Left ventricle myocardium inferior (tissue), 1 donor: ENCODE measurements at regions not wholly inside any gene's neighbourhood (a gene's known extent, or its start where the extent isn't known, plus 50 kb on each side); places are given as distances from the start of the nearest gene placed in this dataset.

Experiments
- DNase-seq: peaks from one replicate; pipeline ENCODE4 v3.0.0-alpha.2; 2020
- H3K27ac ChIP-seq: fragments of 200-600 bp; replicated peaks from 2 replicates; pipeline ENCODE4 v1.8.0; 2021
- H3K27me3 ChIP-seq: fragments of 200-600 bp; 2 replicates; pipeline ENCODE4 v1.8.0; 2021; ENCODE audit warnings: low read depth
- H3K36me3 ChIP-seq: fragments of 200-600 bp; 2 replicates; pipeline ENCODE4 v1.8.0; 2021
- H3K4me1 ChIP-seq: fragments of 200-600 bp; 2 replicates; pipeline ENCODE4 v1.8.0; 2021
- H3K4me3 ChIP-seq: fragments of 200-600 bp; 2 replicates; pipeline ENCODE4 v1.8.0; 2021; ENCODE audit warnings: mild to moderate bottlenecking, moderate library complexity
- H3K9me3 ChIP-seq: fragments of 200-600 bp; replicated peaks from 2 replicates; pipeline ENCODE4 v1.8.0; 2021
- intact Hi-C: fragments of 100-400 bp; cut with micrococcal nuclease; formaldehyde crosslinking; loops from one replicate; pipeline ENCODE4 v1.11.0; 2022
- TF ChIP-seq, protein P1 (sequence below): fragments of 200-600 bp; IDR thresholded peaks from 2 replicates; pipeline ENCODE4 v1.8.0; 2021; ENCODE audit warnings: antibody characterized with exemption, mild to moderate bottlenecking, borderline replicate concordance
- donor health status: DM: no; HTN: yes; CAD: no; lungs with severe emphysema.

GRCh38 chr1:65670518-65670917 is 122.2 kb upstream of the PDE4B start:
- H3K36me3 ChIP-seq, result no peaks in the 10 kb centered on the region
- intact Hi-C loops, result no loop called here
- H3K27ac ChIP-seq, result no peak overlapping the region
- TF ChIP-seq, protein P1, sequence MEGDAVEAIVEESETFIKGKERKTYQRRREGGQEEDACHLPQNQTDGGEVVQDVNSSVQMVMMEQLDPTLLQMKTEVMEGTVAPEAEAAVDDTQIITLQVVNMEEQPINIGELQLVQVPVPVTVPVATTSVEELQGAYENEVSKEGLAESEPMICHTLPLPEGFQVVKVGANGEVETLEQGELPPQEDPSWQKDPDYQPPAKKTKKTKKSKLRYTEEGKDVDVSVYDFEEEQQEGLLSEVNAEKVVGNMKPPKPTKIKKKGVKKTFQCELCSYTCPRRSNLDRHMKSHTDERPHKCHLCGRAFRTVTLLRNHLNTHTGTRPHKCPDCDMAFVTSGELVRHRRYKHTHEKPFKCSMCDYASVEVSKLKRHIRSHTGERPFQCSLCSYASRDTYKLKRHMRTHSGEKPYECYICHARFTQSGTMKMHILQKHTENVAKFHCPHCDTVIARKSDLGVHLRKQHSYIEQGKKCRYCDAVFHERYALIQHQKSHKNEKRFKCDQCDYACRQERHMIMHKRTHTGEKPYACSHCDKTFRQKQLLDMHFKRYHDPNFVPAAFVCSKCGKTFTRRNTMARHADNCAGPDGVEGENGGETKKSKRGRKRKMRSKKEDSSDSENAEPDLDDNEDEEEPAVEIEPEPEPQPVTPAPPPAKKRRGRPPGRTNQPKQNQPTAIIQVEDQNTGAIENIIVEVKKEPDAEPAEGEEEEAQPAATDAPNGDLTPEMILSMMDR, result no peak
- peaks cover 21% of the 10 kb centered on the region for H3K9me3 ChIP-seq
- peaks cover 10% of the 10 kb centered on the region for H3K27me3 ChIP-seq
- no peak for DNase-seq
- no peaks in the 10 kb centered on the region for H3K4me1 ChIP-seq
- no peak overlapping the region for H3K4me3 ChIP-seq

GRCh38 chr1:65674522-65674921 is 118.2 kb upstream of the PDE4B start:
- H3K4me1 ChIP-seq, result no peaks in the 10 kb centered on the region
- H3K36me3 ChIP-seq, result no peaks in the 10 kb centered on the region
- intact Hi-C loops, result no loop called here
- TF ChIP-seq, protein P1, result no peak
- no peak overlapping the region for H3K4me3 ChIP-seq
- H3K9me3 ChIP-seq, result peaks cover 7% of the 10 kb centered on the region
- no peak for DNase-seq
- no peak overlapping the region for H3K27ac ChIP-seq
- H3K27me3 ChIP-seq, result no peaks in the 10 kb centered on the region

DNA sequence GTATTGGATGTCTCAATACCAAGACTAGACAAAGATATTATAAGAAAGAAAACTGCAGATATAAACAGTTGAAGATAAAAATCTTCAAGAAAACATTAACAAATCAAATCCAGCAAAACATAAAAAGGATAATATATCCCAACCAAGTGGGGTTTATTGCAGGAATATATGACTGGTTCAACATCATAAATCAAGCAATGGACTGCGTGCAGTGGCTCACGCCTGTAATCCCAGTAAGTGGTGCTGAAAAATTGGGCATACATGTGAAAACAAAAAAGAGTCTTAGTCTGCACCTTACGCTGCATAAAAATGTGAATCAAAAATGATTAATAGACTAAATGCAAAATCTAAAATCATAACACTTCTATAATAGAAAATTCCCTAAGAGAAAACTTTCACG is 112.9 kb upstream of the PDE4B start:
- intact Hi-C loops, result no loop called here
- H3K4me3 ChIP-seq, result no peak overlapping the region
- no peaks in the 10 kb centered on the region for H3K27me3 ChIP-seq
- no peak overlapping the region for H3K27ac ChIP-seq
- H3K36me3 ChIP-seq, result no peaks in the 10 kb centered on the region
- TF ChIP-seq, protein P1, result no peak
- no peaks in the 10 kb centered on the region for H3K9me3 ChIP-seq
- H3K4me1 ChIP-seq, result no peaks in the 10 kb centered on the region
- DNase-seq, result no peak

DNA sequence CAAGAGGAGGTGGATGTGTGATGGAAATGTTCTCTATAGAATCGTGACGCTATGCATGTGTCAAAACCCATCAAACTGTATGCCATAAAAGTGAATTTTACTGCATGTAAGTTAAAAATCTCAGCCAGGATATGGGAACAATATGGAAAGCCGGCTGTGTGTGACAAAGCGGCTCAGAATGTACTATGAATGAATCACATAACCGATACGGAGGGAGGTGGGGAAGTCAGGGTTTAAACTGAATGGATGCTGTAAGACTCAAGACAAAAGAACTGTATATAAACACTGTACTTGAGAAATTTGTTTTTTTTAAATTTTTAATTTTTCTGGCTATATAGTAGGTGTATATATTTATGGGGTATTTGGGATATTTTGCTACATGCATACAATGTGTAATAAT is 111.6 kb upstream of the PDE4B start:
- H3K4me1 ChIP-seq, result no peaks in the 10 kb centered on the region
- intact Hi-C loops, result no loop called here
- H3K27ac ChIP-seq, result no peak overlapping the region
- H3K27me3 ChIP-seq, result peaks cover 8% of the 10 kb centered on the region
- H3K36me3 ChIP-seq, result no peaks in the 10 kb centered on the region
- TF ChIP-seq, protein P1, result no peak
- no peaks in the 10 kb centered on the region for H3K9me3 ChIP-seq
- no peak for DNase-seq
- no peak overlapping the region for H3K4me3 ChIP-seq

DNA sequence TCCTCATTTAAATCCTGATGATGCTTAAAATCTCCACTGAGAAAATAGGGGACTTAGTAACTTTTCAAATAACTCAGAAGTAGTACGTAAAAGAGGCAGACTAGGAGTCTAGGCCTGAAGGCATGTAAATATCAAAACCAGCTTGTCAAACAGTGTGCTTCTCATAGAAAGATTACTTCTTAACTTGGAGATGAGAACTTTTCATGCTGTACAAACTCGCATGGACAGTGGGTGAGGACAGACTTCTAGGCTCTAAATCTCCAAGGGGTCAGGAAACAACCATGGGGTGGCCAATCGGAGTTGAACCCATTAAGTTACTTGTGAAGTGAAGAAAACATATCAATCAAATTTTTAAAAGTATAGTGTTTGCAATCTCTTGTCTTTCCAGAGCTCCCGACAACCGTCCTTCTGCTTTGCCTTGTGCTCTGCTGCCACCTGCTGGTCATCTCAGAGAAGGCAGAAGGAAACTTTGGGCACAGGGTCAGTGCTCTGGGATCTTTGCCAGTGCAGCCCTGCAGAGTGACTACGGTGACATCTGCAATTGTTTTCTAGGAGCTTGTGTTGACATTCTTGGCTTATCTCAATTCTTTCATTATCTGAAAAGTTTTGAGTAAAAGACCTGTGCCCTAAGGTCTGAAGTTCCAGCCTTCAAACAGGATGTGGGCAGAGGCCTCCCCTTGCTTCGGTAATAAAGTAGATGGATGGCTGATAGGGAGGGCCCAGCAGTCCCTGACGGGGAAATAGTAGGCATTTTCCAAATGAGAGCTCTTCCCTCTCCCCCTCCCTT is 105.1 kb upstream of the PDE4B start:
- intact Hi-C loops, result loop anchor here (5.0 kb wide), 2 partner anchors 255 to 450 kb away; no protein-coding TSS in a partner anchor
- Histone ChIP-seq H3K27ac (peak overlapping the region; percentile 2), H3K36me3 (no peaks in the 10 kb centered on the region), H3K4me1 (peaks cover 32% of the 10 kb centered on the region), H3K27me3 (peaks cover 8% of the 10 kb centered on the region), H3K9me3 (no peaks in the 10 kb centered on the region), H3K4me3 (no peak overlapping the region)
- DNase-seq, result peak; percentile 84
- TF ChIP-seq, protein P1, result peak; percentile 97
